Ureter (tissue), 1 donor: ENCODE measurements at regions not wholly inside any gene's neighbourhood (a gene's known extent, or its start where the extent isn't known, plus 50 kb on each side); places are given as distances from the start of the nearest gene placed in this dataset.
"Not testable (repeated sequence)": the region's sequence is repeated elsewhere in the genome, so short reads cannot be mapped to it uniquely, and the experiment has no call there.

Source experiments
- DNase-seq: peaks from one replicate; pipeline ENCODE4 v3.0.0-alpha.2; 2020; ENCODE audit warnings: low spot score
- donor health status: DM: yes; HTN: yes; CAD: no.

DNA sequence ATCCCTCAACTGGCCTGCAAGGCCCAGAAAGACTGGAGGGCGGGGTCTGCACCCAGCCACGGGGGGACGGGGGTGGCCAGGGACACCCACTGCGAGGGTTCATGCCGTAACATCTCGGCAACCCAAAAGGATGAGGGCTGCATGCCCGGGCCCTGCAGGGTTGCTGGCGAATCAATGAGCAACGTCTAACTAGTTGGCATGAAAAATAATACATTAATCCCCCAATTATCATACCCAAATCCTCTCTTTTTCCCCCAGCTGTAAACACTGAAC, 232.2 kb downstream of the TUBA3C start:
- DNase-seq: no peak

DNA sequence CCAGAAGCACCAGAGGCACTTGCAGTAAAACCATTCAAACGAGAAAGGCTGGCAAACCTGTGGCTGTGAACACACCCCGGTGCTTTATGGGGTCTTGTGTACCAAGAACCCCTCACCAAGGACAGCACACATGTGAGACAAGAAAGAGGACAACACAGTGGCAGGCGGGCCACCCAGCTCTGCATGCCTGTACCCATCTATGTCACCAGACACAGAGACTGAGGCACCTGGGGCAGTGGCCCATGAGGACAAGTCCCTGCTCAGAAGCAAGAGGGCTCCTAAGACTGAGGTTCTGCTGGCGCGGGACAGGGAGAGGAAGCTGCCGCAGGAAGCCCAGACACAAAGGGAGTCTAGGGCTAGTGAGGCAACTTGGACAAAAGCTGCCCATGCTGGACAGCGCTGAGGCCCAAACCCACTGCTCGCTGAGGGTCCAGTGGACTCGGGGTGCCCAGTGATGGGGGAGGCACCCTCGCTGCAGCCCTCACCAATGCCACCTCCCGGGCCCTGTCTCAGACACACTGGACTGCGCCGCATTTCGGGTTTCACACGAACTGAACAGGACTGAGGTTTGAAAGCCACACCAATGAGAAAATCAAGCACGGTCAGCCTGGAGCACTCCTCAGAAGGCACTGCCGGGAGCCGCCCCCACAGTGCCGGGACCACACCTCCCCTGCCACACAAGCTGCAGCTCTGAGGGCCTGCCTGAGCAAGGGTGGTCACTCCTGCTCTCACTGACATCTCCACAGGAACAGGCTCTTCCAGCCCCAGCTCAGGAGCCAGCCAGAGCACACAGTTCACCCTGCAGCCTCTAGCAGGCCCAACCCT, 232.7 kb downstream of the TUBA3C start:
- DNase-seq: no peak

- DNase-seq: no peak
Measured at GRCh38 chr13:18948012-18948663, 233.5 kb downstream of the TUBA3C start.

DNA sequence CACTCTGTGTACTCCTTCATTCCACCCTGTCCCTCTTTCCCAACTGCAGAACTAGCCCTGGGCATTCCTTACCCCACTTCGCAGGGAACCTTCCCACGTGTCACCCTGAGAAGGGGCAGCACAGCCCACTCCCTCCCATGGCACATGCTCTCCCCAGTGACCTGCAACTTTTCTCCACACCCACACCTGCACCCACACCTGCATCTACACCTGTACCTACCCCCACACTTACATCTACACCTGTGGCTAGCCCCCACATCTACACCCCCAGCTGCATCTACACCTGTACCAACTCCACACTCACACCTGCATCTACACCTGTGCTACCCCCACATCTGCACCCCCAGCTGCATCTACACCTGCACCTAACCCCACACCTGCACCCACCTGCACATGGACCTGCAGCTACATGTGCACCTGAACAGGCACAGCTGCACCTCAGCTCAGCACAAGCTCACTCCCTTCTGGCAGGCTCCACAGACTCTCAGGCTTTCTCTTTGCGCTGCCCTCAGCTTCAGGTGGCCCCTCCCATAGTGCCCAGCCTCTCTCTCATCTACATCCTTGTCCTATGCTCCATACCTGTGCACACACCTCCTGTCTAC, 234.1 kb downstream of the TUBA3C start:
- no peak for DNase-seq

- DNase-seq: no peak
Measured at GRCh38 chr13:18946738-18947137, 234.9 kb downstream of the TUBA3C start.

DNA sequence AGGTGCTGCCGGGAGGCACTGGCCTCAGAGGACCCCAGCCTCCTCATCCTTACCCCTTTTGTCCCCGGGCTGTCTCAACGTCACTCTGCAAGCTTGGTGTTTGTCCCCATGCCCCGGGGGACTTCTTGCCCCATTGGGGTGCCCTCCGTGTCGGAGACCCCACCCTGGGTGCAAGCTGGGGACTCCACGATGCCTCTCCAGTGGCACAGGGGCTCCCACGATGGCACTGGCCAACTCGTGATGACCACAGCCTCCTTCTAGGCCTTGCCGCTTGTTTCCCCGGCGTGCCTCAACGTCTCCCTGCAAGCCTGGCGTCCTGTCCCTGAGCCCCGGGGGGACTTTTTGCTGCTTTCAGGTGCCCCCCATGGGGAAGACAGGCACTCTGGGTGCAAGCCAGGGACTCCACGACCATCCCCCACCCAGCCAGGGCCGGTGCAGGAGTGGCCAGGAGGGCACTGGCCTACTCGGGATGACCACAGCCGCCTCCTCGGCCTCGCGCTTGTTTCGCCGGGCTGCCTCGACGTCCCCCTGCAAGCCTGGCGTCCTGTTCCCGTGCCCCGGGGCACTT, 237.0 kb downstream of the TUBA3C start:
- DNase-seq: no peak

GRCh38 chr13:18943721-18944391, 237.8 kb downstream of the TUBA3C start:
- DNase-seq: no peak

- DNase-seq: no peak
Measured at GRCh38 chr13:18943273-18943672, 238.4 kb downstream of the TUBA3C start.

DNA sequence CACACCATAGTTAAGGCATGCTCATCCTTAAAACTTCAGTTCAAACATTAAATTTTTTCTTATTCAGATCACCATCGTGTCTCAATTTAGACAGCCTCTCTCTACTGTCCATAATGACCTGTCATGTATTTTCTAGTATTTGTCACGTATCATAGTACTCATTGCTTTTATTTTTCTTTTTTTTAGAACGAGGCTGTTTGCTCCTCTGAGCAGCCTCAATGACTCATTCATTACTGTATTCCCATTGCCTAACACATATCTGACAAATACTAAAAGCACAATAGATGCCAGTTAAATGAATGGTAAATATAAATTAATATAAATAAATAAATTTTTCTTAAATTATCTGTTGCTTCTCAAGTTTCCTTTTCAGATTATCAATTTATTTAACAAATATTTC, 245.5 kb downstream of the TUBA3C start:
- DNase-seq: no peak

DNA sequence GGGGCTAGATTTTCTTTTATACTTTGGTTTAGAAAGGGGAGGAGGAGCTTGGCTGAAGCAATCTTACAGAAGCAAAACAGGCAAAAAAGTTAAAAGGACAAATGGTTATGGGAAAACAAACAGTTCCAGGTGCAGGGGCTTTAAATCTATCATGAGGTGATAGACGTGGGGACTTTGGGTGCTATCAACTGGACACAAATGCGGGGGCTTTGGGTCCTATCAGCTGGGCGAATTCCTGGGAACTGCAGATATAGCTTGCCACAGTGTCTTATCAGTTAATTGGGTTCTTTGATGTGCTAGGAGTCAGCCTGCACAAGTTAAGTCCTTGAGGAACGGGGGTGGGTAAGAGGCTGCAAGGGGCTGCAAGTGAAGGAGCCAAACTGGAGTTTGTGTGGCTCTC, 260.6 kb downstream of the TUBA3C start:
- DNase-seq: no peak

DNA sequence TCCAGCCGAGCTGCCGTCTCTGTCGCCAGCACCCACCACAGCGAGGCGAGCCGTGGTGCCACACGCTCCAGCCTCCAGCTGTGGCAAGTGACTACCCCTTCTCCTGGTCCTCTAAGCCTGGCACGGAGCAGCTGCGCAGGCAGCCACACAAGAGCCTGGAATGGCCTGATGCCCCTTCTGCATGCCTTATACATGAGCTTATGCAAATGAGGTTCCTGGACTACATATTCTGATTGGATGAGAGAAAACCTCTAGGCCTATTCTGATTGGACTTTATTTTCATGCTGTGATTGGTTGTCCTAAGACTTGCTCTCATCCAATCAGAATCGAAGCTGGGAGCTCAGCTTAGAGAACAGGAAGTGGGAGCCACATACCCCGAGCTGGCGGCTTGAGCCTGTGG, 276.5 kb downstream of the TUBA3C start:
- not testable (repeated sequence) for DNase-seq

GRCh38 chr13:18895411-18895810, 286.2 kb downstream of the TUBA3C start:
- not testable (repeated sequence) for DNase-seq

DNA sequence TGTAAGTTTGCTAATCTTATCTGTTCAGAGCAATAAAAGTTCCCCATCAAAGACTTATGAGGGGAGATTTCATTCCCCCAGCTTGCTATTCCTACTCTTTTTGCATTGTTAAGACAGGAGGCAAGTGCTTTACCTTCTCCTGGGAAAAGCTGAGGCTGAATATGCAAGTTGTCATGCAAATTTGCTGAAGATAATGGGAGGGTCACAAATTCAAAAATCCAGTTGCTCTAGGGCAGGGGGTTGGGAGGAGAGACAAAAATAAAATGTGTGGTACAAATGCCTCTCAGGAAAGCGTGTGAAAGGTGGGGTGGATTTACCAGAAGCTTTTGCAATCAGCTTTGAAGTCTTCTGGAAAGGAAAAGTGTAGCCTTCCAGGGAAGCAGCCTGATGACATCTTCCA, 290.4 kb downstream of the TUBA3C start:
- not testable (repeated sequence) for DNase-seq

- not testable (repeated sequence) for DNase-seq
Measured at GRCh38 chr13:18874875-18875789, 306.5 kb downstream of the TUBA3C start.

DNA sequence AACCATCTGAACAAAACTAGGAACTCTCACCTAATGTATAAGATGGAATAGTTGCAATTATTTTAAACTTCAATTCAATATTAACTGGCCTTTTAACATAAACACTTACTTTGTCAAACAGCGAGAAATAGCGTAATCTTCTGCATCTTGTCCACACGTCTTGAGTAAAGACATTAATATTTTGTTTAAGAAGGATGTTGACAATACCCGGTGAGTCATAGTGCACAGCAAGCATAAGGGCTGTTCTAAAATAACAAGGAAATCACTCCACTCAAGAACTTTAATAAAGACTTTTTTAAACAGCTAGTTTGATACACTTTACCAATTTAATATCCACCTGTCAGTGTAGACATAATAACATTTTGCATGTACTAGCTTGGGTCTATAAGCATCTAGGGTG, 311.1 kb downstream of the TUBA3C start:
- not testable (repeated sequence) for DNase-seq

DNA sequence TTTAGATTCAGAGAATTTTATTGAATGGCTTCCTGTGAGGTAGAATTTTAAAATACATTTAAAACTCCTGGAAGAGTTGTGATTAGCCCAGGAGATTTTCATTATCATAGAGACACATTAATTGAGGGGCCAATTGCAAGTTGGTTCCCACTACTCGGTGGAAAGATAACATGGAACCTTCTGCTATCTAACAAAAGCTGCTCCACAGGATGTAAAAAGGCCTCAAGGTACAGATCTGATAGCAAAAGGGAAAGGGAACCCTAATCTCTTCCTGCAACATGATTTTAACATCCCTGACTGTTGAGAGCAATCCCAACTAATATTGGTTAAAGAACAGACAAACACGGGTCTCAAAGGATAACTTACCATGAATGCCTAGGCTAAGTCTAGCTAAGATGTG, 312.3 kb downstream of the TUBA3C start:
- DNase-seq: not testable (repeated sequence)

DNA sequence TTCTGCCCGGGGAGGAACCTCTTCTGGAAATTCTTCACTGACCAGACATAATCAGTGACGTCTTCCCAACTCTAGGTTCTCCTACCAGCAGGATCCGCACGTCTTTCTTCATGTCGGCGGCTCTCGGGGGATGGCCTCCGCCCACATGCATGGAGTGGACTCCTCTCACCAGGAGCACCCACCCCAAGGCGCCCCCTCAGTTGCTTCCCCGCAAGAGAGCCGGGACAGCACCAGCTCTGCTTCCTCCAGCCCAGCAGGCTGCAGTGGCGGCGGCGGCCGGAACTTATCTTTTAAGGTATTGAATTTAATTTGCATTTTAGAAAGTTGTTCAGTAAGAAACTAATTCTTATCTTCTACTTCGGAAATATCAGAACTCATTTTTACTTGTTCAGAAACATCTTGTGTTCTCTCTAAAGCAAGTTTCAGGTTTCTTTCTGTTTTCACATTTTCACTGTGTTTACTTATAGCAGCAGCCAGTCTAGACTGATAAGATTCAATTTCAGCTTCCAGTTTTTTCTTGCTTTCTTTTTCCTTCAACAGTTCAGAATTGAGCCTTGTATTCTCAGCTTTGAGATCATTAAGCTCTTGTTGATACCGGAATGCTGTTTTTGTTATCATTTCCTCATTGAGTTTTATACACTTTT, 343.5 kb downstream of the TUBA3C start:
- DNase-seq: not testable (repeated sequence)

- not testable (repeated sequence) for DNase-seq
Measured at GRCh38 chr13:18837179-18837745, 344.4 kb downstream of the TUBA3C start.

DNA sequence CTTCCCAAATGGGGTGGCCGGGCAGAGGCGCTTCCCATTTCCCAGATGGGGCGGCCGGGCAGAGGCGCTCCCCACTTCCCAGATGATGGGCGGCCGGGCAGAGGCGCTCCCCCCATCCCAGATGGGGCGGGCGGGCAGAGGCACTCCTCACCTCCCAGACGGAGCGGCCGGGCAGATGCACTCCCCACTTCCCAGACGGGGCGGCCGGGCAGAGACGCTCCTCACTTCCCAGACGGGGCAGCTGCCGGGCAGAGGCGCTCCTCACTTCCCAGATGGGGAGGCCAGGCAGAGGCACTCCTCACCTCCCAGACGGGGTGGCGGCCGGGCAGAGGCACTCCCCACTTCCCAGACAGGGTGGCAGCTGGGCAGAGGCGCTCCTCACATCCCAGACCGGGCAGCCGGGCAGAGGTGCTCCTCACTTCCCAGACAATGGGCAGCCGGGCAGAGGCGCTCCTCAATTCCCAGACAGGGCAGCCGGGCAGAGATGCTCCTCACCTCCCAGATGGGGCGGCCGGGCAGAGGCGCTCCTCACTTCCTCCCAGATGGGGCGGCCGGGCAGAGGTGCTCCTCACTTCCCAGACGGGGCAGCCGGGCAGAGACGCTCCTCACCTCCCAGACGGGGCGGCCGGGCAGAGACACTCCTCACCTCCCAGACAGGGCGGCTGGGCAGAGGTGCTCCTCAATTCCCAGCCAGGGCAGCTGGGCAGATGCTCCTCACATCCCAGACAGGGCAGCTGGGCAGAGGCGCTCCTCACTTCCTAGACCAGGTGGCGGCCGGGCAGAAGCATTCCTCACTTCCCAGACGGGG, 345.0 kb downstream of the TUBA3C start:
- DNase-seq: not testable (repeated sequence)
